ENCODE measurements at regions not wholly inside any gene's neighbourhood (a gene's known extent, or its start where the extent isn't known, plus 50 kb on each side); places are given as distances from the start of the nearest gene placed in this dataset.

DNA sequence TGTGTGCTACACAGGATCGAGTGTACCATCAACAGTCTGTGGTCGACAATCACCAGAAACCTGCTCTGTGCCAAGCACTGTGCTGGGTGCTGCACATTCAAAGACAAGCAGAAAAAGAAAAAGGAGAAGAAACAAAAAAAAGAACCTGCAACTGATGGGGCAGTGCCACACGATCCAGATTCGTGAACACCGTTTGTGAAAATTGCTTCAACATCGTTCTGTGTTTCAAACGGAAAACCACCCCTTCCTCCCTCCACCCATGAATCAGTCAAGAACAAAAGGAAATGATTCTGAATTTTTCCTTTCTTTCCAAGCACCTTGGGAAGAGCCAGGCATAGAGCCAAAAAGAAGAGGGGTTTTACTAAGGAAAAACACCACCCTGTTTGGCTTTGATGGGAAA lies 129.2 kb upstream of the ARID1B start:
- DNase-seq, result no peak

DNA sequence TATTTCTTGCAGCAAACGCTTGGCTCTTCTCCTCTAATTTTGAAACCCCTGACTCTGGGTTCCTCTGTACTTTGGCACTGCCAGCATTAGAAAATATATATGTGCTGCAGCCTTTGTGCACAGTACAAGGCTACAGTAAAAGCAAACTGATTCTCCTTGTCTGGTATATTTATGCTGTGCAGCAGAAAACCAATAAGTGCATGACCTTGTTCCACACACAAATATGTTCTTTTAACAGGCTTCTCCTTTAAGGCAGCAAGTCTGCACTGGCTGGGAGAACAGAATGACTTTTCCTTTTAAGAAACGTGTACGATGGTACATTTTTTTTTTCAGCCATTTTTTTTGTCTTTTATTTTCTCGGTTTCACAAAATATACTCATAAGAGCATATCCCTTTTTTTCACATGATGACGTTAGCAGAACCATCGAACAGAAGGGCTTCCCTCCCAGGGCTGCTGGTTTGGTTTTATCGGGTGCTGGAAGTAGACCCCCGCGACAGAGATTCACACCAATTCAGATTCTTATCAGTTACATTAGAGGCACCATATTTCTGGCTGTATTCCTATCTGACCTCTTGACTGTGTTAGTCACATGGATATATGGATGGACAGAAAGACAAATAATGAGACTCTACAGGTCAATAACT lies 129.9 kb upstream of the ARID1B start:
- DNase-seq, result no peak

DNA sequence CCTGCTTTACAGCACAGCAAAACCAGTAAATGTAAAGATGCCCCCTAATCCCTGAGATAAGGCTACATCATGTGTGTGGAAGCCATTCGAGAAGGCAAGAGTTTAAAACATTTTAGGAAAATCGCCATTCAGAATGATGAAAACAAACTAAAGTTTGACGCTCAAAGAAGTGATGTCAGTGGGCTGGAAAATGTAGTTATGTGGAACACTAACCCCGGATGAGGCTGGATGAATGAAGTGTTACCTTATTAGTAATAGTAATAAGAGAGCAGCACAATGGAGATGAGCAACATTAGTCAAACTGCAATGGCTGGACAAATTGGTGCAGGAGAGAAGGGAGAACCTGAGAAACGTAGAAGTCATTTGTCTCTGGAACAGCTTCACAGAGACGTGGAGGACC lies 130.7 kb upstream of the ARID1B start:
- DNase-seq, result no peak

DNA sequence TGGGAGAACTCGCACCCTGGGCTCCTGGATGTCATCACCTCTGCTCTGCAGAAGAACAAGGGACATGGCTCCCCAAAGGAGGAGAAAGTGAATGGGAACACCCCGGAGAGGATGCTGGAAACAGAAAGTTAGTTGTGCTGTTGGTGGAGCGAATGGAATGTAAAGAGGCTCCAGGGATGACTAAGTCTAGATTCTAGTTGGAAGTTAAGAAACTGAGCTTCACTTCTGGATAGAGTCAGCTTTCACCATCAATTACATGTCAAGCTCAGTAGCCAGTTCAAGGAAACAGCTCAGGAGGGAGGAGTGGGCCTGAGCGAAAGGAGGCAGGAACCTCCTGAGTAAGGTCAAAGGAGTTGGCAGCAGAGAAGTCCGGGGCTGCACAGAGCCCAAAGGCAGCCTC lies 132.1 kb upstream of the ARID1B start:
- no peak for DNase-seq

DNA sequence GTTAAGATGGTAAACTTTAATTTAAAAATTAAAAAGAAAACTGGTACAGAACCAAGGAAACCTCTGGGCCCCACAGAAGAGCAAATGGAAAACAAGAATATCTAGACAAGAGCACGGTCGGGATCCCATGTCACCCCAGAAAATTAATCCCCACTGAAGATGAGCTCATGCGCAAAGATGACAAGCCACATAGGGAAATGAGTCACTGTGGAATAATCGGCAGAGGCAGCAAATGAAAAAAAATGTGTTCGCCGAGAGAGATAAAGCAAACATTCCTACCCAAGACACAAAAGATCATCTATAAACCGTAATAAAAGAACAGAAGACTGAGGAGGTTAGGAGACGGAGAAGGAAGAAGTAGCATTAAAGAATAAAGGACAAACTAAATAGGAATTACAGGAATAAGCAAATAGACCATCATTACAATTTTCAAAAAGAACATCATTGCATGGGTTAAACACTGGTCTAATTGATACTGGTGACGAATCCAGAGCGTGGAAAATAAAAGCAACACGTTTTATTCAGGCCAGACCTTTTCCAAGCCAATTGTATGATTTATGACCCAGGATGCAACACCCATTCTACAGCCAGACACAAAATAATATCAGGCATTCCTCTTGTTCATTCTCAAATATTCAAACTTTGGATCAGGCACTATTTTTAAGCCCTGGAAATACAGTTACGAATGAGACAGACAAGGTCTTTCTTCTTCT lies 138.0 kb upstream of the ARID1B start:
- DNase-seq, result no peak

DNA sequence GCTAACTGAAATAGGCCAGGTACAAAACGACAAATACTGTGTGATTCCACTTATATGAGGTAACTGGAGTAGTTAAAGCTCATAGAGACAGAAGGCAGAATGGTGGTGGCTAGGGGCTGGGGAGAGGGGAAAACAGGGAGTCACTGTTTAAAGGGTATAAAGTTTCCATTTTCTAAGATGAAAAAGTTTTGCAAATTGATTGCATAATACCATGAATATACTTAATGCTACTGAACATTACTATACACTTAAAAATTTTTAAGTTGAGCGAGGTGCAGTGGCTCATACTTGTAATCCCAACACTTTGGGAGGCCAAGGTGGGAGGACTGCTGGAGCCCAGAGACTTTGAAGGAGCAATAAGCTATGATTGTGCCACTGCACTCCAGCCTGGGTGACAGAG lies 138.6 kb upstream of the ARID1B start:
- no peak for DNase-seq

DNA sequence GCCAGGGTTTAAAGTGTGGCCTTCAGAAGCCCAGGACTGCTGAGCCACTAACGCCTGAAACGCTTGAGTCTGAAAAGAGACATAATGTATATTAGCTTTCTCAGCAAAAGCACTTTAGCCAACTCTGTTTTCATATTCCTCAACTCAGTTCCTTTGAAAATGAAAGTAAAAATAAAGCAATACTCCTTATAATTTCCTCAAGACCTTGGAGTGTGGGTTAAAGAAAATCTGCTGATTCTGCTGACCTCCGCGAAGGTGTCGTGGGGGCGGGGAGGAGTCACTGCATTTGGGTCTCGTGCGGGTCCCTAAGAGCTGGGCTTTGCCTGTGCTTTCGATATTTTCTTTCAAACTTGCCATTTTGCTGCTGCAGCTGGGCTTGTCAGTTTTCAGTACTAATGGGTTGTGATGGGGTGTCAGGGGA lies 142.2 kb upstream of the ARID1B start:
- no peak for DNase-seq

DNA sequence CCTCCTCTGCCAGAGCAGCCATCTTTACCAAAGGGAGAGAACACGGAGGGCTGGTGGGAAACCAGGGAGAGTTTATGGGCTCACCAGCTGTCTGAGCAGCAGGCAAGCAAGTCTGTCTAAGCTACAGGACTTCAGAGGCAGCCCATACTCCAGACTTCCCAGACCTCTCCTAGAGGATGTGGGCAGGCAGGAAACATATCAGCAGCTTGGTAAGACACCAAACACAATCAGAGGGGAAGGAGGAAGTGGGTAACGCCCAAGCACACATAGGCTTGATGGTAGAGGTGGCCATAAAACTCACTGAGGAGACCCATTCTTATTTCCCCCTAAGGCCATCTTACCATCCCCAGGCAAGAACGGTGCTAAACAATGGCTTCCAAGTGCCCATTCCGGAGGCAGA lies 143.1 kb upstream of the ARID1B start:
- DNase-seq, result no peak

DNA sequence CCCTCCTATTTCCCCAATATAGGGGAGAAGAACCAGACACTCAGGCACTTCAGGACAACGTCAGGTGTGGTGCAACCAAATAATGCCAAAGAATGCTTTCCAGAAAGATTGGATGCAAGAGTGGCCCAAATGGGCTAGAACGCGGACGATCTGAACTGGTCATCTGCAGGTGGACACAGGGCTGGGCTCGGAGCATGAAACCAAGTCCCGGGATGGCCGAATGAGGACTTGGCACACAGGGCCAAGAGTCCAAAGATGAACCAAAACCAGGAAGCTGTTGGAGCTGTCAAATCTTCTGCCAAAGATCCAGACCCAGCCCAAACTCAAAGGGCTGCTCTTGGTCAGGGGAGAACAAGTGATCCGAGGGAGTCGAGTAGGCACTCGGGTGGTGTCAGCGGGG lies 143.9 kb upstream of the ARID1B start:
- DNase-seq, result no peak

DNA sequence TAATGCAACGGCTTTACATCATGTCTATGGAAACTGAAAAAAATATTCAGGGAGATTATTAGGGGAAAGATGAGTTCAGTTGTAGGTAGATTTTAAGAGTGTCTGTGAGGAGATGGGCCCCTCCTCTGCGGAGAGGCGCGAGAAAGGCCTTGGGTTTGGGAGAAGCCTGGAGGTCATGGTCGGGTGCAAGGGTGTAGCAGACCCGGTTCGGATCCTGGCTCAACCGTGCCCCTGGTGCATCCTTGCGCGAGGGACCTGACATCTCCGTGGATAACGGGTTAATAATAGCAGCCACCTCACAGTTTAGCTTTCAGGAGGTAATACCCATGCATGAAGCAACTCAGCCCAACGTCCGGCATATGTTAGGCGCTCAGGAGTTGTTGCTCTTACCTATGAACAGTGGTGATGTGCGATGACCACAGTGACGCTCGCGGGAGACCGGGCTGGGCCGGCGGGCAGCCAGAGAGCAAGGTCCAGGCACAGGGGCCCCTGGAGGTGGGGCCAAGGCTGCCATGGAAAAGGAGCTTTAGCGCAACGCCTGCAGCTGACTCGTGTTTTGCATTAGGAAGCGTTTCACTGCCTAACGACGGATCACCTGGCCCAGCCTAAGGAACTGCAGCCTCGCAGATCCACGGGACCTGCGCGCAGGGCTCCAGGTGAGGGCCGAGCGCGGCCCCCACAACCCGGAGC lies 146.4 kb upstream of the ARID1B start:
- DNase-seq, result no peak

DNA sequence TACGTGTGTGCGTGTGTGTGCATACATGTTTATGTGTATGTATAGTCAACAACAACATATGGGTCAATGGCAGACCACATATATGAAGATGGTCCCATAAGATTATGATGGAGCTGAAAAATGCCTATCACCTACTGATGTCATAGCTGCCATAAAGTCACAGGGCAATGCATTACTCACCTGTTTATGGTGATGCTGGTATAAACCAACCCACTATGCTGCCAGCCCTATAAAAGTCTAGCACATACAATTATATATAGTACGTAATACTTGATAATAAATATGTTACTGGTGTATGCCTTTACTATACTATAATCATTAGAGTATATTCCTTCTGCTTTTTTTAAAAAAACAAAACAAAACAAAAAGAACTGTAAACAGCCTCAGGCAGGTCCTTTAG lies 148.4 kb upstream of the ARID1B start:
- DNase-seq, result no peak

DNA sequence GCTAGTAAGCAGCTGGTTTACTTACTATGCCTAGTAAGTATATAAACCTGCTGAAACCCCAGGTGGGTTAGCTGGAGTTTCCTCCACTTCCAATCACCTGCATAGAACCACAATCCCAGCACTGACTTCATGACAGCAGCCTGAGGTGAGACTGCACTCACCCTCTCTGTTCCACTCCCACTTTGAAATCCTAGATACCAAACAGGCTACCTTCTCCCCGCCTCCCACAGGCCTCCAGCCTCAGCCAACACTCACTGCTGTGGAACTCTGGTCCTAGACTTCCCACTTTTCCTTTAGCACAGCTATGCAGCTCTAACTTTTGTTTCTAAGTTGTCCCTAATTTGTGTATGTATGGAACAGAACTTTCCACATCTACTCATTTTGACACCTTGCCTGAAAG lies 149.7 kb upstream of the ARID1B start:
- no peak for DNase-seq

DNA sequence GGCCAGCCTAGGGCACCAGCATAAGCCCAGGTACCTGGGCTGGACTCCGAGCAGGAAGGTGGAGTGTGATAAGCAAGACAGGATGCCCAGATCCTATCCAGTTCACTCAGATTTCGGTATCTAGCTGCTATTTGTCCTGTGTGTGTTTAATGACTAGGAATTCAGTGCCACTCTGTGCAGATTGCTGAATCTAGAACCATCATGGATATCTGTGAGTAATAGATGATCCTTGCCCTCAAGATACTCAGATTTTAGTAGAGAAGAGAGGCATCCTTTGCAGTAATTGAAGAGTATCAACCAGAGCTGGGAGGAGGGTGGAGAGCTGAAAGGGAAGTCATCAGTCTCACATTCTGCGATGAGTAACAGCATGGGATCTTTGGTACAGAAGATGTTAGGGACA lies 155.0 kb upstream of the ARID1B start:
- DNase-seq, result no peak

DNA sequence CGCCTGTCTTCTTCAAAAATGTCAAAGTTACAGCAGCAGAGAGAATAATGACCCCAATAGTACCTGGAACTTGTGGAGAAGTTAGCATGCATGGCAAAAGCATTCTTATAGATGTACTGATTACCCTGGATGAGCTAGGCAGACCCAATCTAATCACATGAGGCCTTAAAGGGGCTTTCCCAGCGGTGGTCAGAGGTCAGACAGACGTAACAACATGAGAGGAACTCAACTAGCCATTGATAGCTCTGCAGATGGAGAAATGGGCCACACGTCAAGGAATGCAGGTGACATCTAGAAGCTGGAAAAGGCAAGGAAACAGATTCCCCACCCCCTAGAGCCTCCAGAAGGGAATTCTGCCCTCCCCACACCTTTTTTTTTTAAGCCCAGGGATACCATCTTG lies 156.8 kb upstream of the ARID1B start:
- DNase-seq, result no peak

DNA sequence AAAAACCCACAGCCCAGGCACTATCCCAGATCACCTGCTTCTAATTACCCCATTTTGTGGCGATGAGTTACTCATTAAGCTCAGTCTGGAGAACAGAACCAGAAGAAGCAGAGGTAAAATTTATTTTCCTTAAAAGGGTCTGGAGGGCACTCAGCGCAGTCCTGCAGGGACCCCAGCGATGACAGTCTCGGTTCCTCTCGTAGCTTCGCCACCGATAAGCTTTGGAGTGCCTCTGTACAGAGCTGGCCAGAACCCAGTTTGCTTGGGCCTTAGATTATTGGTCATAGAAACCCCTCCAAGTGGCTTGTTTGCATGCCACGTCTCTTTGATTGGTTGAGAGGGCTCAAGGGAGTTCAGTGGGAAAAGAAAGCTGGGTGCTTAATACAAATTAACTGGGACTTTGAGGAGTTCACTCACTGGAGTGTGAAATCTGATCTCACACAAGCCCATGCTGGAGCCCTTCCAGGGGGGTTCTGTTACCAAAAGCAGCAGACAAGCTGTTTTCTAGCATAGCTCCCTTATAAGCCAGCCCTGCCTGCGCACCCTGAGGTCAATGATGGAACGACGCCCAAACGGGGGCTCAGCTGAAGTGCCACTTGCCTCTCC lies 158.5 kb upstream of the ARID1B start:
- DNase-seq, result no peak

DNA sequence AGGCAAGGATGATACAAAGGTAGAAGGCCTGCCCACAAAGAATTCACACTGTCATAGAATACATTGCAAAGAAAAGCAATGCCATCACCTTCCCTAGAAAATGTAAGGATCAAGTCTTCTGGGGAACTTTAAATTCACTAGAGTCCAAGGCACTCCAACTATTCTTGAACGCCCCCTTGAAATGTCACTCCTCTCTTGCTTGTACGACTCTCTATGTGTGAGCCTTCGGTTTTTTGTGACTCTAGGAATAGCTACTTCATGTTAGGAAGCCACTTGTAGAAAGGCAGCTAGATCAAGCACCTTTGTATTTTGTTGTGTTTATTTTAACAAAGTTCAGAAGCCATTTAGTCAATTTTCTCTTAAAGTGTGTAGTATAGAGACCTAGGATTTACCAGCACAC lies 159.2 kb upstream of the ARID1B start:
- DNase-seq, result no peak

DNA sequence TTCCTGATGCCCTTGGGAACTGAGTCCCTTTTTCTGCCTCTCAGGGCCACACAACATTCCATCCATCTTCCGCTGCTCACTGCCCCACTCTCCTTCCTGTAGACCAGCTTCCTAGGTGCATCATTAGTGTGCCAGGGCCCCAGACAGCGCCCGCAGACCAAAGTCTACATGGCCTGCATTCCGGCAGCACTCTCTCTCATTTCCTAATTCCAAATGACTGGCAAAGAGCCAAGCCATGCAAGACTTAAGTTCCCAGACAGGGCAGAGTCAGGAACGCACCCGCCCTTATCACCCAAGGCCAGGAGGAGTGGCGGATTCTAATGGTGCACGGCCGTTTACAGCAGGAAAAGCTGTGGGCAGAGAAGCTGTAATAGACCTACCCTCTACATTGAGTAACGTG lies 159.8 kb upstream of the ARID1B start:
- DNase-seq, result no peak

DNA sequence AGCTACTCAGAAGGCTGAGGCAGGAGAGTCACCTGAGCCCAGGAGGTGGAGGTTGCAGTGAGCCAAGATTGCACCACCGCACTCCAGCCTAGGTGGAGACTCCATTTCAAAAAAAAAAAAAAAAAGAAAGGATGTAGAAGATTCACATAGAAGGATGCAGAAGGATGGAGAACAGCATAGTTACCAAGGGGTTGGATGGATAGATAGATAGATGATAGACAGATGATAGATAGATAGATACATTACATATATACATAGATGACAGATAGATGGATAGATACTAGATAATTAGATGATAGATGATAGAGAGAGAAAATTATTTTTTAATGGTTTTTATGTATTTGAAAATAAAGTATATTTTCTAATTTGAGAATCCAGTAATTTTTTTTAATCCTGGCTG lies 160.7 kb upstream of the ARID1B start:
- DNase-seq, result no peak

DNA sequence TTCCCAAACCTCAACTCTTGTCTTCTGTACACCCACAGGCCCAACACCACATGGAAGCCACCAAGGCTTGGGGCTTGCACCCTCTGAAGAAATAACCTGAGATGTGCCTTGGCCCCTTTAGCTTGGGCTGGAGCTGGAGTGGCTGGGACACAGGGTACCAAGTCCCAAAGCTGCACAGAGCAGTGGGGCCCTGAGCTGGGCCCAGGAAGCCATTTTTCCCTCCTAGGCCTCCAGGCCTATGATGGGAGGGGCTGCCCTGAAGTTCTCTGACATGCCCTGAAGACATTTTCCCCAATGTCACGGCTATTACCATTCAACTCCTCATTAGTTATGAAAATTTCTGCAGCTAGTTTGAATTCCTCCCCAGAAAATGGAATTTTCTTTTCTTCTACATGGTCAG lies 163.2 kb upstream of the ARID1B start:
- DNase-seq, result no peak

DNA sequence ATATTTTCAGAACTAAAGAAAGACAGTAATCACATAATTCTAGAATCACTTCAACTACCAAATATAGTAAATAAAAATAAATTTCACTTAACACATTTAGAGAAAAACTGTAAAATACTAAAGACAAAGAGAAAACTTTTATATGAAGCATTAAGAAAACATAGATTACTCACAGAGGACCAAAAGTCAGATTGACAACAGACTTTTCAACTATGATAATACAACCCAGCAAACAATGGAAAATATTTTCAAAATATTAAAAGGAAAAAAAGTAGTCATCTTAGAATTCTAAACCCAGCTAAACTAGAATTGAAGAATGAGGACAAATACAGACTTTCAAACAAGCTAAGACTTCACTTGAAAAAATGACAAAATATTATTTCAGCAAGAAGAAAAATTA lies 164.8 kb upstream of the ARID1B start:
- no peak for DNase-seq

DNA sequence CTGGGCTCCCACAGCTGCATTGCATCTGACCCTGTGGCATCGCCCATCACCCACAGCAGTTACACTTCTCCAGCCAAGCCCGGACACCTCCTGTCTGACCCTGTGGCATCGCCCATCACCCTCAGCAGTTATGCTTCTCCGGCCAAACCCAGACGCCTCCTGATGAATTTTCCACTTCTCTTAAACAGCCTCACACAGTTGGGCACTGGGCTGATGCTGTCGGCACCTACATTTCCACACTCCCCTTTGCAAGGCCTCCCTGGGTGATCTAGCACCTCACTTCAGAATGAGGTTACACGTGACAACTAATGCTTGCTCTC lies 175.2 kb upstream of the ARID1B start:
- DNase-seq, result no peak

DNA sequence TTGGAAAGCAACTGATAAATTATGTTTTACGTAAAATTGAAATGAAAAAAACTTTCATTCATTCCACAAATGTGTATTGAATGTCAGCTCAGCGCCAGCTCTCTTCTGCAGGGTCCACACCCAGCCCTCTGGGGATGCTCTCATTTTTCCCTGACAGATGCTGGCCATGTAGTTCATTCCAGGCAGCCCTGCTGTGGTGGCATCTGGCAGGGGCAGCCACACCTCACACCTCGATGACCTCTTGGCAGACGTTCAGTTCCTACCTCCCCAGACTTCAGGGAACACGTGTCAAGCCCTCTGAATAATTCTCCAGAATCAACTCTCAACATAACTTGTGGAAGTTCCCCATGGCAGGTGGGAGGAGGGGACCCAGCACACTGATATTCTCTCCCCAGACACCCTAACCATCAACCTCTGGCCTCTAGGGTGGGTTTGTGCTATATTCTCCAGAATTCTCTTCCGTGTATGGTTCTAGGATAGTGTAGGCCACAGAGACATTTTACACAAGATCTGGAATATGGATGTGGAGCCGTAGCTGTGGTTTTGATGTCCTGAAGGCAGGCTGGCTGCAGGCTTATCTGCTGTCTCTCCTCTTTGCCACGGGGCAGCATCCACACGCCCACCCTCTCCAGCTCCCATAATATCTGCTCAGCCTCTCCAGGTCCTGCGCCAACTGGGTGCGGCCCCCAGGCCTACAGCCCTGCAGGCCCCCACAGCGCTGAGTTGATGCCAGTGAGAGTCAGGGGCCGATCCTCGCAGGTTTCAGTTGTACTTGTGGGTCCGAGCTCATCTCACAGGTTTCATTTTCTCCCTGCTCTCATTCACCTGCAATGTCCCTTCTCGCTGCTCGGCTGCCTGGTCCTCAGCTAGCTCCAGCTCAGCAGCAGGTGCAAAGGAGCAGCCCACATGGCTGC lies 175.8 kb upstream of the ARID1B start:
- DNase-seq, result no peak

DNA sequence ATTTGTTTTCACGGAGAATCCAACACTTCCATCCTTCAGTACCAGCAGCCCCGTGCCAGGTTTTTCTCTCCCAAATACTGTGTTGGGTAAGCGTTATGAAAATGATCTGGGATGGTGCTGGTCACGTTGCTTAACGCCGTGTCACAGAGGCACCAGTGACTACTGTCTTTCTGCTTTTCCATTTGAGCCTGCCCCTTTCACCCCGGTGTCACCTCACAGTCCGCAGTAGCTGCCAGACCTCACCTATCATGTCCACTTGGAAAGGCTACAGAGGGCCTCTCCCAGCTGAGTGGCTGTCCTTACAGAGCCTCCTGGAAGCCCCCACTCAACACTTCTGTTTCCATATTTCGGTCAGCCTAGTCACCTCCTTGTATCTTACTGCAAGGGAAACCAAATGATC lies 176.5 kb upstream of the ARID1B start:
- no peak for DNase-seq

Data from activated CD4-positive, alpha-beta T cell treated with anti-CD3 and anti-CD28 coated beads, Interleukin-2, amount 50 U/mL, for 16 hours (primary cell).